ENCODE measurements at regions not wholly inside any gene's neighbourhood (a gene's known extent, or its start where the extent isn't known, plus 50 kb on each side); places are given as distances from the start of the nearest gene placed in this dataset.
"Not testable (repeated sequence)": the region's sequence is repeated elsewhere in the genome, so short reads cannot be mapped to it uniquely, and the experiment has no call there.

DNA sequence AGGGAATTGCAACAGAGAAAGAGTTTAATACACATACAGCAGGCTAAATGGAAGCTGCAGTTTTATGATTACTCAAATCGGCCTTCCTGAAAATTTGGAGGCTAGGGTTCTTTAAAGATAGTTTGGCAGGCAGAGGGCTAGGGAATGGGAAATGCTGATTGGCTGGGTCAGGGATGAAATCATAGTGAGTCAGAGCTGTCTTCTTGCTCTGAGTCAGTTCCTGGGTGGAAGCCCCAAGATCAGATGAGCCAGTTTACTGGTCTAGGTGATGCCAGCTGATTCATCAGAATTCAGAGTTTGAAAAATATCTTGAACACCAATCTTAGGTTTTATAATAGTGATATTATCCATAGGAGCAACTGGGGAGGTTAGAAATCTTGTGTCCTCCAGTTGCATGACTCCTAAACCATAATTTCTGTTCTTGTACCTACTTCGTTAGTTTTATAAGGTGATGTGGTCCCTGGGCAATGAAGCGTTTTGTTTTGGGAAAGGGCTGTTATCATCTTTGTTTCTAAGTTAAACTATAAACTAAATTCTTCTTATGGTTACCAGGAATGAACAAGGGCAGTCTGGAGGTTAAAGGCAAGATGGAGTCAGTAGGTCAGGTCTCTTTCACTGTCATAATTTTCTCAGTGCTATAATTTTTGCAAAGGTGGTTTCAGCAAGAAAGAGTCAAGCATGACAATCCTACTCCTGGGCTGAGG is 257.8 kb upstream of the CCDC196 start:
- DNase-seq: no peak

DNA sequence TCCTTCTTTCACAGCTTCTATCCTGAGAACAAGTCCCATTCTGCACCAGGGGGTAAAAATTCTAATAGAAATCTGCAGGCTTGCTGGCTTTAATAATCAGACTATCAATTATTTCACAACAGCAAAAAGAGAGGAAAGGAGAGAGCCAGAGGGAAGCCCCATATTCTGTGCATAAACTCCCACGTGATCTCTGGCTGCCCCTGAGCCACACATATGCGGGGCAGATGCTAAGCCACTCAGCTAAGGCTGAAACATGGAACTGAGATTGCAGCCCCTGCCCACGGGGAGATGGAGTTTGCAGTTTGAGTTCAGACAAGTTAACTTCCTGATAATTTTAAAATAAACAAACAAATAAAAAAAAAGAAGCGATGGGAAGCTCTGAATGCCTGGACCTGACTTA is 254.4 kb upstream of the CCDC196 start:
- DNase-seq: no peak

GRCh38 chr14:66233591-66233990 is 252.6 kb upstream of the CCDC196 start:
- DNase-seq: no peak

- no peak for DNase-seq
These were observed 251.8 kb upstream of the CCDC196 start for GRCh38 chr14:66234411-66234810.

- no peak for DNase-seq
These were observed 248.4 kb upstream of the CCDC196 start for GRCh38 chr14:66237741-66238140.

DNA sequence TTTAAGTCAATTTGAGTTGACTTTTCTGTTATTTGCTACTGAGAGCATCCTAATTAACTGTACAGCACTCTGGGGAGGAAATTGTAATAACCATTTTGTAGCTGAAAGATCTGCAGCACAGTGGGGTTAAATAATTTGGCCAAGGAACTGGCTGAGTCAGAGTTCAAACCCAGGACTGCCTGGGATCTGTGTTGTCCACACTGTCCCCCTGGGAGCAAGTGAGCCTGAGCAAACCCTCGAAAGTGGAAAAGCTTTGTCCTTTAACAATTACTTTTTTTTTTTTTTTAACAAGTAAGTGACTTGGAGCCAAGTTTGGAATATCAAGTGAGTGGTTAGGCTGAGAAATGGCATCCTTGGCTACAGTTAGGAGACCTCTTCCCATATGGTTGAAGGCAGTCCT is 247.2 kb upstream of the CCDC196 start:
- DNase-seq: no peak

GRCh38 chr14:66239589-66239988 is 246.6 kb upstream of the CCDC196 start:
- DNase-seq: no peak

GRCh38 chr14:66240105-66240504 is 246.1 kb upstream of the CCDC196 start:
- no peak for DNase-seq

DNA sequence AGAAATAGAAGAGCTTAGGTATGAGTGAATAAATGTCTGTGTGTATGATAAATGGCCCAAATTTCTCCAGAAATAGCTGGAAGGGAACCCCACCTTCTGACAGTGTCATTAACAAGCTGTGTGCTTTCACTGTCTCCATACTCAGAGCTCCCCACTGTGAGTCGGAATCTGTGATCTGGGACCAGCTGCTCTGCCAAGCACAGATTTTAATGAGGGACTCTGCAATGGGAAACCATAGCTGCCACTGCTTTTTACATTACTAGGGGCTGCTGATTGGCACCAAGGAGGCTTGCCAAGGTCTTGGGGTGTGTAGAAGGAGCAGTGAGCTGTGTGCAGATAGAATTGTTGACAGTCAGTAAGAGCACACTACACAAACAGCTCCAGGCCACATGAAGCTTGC is 244.2 kb upstream of the CCDC196 start:
- no peak for DNase-seq

GRCh38 chr14:66244834-66245233 is 241.3 kb upstream of the CCDC196 start:
- no peak for DNase-seq

DNA sequence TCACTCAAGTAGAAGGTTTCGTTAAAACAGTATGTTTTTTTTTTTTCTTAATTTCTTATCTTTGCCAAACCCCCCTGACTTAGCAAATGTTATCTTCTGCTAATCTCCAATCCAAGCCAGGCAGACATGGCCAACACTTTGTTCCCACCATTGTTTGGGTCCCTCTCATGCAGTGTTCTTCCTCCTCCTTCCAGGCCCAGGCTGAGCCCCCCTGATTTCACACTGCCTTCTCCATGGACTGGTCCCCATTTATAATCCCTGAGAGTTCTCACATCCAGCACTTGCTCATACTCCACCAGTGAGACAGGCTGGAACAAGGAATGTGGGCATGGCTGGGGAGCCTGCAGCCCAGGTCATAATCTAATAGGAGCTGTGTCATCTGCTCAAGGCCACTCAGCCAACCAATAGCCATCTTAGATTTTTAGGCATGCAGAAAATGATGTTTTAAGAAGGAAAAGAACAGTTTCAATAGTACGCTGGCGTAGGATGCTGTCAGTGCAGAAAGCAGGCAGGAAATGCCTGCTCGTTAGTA is 238.4 kb upstream of the CCDC196 start:
- DNase-seq: no peak

- no peak for DNase-seq
These were observed 237.9 kb upstream of the CCDC196 start for GRCh38 chr14:66248256-66248655.

- no peak for DNase-seq
These were observed 236.6 kb upstream of the CCDC196 start for GRCh38 chr14:66249544-66249943.

DNA sequence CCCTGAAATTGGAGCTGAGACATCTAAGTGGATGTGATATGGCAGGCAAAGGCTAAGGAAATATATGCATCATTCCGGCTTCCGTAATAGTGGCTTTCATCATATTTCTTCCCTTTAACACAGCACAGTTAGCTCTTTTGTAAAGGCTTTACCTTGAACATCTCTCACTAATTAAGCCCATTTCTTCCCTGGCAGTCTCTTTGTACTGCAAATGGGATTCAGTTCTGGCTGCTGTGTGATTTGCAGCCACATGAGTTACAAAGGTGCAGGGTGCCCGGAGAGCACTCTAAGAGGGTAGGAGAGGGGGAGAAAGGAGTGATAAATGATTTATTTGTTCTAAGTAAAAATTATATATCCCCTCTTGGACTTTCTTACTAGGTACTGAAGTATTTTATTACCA is 232.1 kb upstream of the CCDC196 start:
- no peak for DNase-seq

DNA sequence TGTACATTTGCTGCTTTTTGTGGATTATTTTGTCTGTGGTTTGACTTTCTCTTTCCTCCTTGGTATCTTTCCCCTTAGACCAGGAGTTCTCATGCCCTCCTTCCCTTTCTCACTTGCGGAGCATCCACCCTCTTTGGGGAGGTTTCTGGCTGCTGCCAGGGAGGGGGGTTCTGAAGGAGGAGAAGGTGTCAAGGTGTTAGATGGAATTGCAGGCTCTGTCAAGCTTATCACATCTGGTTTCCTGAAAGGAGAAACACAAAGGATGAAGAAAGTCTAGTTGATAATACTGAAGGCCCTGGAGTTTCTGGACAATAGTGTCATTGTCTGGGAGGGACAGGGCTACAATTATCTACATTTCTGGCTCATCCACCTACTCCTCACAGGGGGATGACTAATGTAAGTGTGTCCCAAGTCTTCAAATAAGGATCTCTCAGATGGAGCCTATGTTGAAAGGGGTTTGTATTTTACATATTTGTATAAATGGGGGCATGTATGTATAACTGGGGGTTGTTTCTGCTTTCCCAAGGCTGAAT is 217.3 kb upstream of the CCDC196 start:
- no peak for DNase-seq

DNA sequence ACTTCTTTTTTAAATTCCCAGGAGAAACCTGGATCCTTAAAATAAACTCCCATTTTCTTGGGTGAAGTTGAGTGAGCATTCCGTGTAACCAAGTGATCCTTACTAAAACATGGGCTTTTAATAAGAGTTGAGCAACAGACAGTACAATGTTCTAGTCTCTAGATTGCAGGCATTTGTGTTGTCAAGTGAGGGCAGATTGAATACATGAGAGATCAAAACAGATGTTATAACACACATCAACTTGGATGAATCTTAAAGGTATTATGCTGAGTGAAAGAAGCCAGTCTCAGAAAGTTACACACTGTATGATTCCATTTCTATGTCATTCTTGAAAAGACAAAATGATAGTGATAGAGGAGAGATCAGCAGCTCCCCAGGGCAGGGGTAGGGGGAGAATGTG is 213.9 kb upstream of the CCDC196 start:
- DNase-seq: no peak

DNA sequence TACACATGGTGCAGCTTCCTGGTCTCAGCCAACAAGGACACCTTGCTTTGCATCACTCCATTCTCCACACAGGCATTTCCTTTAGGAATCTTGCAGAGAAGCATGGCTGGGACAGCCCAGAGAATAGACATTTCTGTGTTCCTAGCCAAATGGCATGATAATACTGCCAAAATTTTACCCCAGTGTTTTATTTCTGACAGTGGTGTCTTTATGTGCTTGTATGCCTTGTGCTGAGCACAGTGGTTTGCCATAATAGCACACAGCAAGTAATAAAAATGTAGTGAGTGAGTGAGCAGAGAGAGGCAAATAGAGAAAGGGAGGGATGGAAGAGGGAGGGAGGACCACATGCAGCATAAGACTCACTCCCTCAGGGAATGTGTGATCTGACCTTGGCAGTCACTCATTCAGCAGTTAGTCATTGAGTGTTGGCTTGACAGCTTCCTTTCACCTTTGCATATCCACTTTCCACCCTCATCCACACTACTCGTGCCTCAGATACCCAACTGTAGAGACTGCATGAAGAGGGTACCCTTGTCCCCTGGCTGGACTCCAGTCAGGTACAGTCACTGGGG is 212.8 kb upstream of the CCDC196 start:
- DNase-seq: no peak

GRCh38 chr14:66278418-66278817 is 207.8 kb upstream of the CCDC196 start:
- DNase-seq: not testable (repeated sequence)

DNA sequence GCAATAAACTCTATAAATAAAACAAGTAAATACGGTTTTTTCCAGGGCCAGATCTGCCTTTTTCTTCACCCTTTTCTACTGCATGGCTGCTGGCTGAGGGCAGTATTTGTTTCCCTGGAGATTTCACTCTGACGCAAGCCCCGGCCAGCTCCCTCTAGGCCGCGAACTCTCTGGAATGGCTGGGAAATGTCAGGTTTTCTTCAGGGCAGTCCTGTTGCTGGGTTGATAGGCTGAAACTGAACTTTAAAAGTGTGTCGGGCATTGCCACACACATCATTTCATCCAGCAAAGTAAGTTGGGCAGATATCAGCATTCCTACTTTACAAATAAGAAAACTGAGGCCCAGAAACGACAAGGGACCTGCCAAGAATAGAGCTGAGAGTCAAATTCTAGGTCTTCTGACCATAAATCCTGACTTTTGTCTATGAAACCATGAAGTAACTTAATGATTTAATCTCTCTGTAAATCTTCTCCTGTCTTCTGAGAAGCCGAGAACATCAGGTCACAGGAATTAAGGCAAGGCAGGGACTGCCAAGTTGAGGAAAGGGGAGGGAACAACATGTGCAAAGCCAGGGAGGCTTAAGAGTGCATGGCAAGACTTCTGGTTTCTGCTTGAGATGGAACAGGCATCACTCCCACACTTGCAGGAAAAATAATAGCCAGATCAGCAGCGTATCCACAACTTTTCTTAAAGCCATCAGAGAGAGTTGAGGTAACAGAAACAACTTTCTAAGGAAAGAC is 205.0 kb upstream of the CCDC196 start:
- DNase-seq: no peak

GRCh38 chr14:66284346-66284745 is 201.8 kb upstream of the CCDC196 start:
- no peak for DNase-seq

DNA sequence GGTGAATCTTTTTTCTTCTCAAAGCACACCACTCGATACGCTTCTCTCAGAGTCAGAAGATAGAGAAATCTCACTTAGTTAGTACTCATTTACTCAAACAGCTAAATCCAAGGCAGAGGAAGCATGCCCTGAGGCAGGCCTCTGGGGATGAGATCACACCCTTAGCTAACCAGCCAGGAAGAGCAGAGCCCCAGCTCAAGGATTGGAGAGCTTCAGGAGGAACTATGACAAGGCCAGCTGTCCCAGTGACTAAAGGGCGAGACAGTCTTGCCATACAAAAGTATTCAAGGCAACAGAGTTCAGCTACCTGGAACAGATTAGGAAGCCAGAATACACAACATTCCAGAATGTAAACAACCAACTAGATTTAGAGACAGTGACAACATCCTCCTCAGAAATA is 197.7 kb upstream of the CCDC196 start:
- DNase-seq: no peak

- DNase-seq: no peak
These were observed 194.4 kb upstream of the CCDC196 start for GRCh38 chr14:66291756-66292155.

GRCh38 chr14:66293533-66294105 is 192.6 kb upstream of the CCDC196 start:
- DNase-seq: no peak
